ENCODE measurements at regions not wholly inside any gene's neighbourhood (a gene's known extent, or its start where the extent isn't known, plus 50 kb on each side); places are given as distances from the start of the nearest gene placed in this dataset.

DNA sequence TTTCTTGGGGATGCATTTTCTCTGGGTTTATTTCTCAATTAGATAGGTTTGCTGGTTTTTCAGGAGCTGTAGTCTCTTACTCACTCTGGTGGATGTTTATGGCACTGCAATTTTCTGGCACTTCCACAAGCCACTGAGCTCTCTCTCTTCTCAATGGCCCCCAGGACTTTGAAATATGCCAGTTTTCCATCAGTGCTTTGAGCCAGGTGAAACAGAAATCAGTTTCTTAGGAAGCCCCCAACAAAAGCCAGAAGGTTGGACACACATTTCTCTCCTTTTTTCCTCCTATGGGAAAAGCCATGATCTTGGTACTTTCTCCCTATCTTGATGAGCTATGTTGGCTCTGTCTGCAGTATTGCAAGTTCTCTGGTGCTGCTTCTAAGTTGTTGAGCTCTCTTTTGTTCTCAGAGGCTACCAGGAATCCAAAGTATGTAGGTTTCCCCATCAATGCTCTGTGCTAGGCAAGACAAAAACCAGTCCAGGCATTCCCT is 90.7 kb upstream of the SMIM36 start:
- Mint-ChIP-seq H3K4me3 (ENCODE audit: low read depth, unreplicated experiment) (no peak overlapping the region), H3K4me1 (ENCODE audit: low read depth, unreplicated experiment) (no peaks in the 10 kb centered on the region), H3K9me3 (ENCODE audit: low read depth, unreplicated experiment) (peaks cover 8% of the 10 kb centered on the region), H3K27me3 (ENCODE audit: unreplicated experiment) (no peaks in the 10 kb centered on the region), H3K36me3 (ENCODE audit: insufficient read depth, unreplicated experiment) (no peaks in the 10 kb centered on the region), H3K27ac (ENCODE audit: unreplicated experiment) (no peak overlapping the region)
- intact Hi-C loops (cut with micrococcal nuclease; ENCODE audit: unreplicated experiment), result loop anchor here (1.0 to 10.0 kb wide), 3 partner anchors 53 to 133 kb away; no protein-coding TSS in a partner anchor
- BruUV-seq (replicated peaks), result no TSS peak
- peak; percentile 44 for DNase-seq
- TF ChIP-seq, protein P1, sequence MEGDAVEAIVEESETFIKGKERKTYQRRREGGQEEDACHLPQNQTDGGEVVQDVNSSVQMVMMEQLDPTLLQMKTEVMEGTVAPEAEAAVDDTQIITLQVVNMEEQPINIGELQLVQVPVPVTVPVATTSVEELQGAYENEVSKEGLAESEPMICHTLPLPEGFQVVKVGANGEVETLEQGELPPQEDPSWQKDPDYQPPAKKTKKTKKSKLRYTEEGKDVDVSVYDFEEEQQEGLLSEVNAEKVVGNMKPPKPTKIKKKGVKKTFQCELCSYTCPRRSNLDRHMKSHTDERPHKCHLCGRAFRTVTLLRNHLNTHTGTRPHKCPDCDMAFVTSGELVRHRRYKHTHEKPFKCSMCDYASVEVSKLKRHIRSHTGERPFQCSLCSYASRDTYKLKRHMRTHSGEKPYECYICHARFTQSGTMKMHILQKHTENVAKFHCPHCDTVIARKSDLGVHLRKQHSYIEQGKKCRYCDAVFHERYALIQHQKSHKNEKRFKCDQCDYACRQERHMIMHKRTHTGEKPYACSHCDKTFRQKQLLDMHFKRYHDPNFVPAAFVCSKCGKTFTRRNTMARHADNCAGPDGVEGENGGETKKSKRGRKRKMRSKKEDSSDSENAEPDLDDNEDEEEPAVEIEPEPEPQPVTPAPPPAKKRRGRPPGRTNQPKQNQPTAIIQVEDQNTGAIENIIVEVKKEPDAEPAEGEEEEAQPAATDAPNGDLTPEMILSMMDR (IDR thresholded peaks at IDR 0.05; ENCODE audit: unreplicated experiment), result peak; percentile 59
- CTCF ChIA-PET, result interaction anchor here (0.6 to 1.6 kb wide), 12 partner anchors 12 to 193 kb away, joined by 3 to 14 read pairs (median 5); no protein-coding TSS in a partner anchor

DNA sequence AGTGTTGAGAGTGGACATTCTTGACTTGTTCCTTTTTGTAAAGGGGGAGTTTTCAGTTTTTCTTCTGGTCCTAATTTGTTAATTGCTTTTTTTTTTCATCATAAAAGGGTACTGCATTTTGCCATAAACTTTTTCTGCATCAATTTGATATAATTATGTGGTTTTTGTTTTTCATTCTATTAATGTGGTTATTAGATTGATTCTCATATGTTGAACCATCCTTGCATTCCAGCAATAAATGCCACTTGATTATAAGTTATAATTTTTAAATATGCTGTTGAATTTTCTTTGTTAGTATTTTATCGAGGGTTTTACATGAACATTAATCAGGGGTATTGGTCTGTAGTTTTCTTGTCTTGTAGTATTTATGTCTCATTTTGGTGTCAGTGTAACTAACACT is 87.2 kb upstream of the SMIM36 start:
- Mint-ChIP-seq H3K27me3 (ENCODE audit: unreplicated experiment) (no peaks in the 10 kb centered on the region), H3K4me1 (ENCODE audit: low read depth, unreplicated experiment) (no peaks in the 10 kb centered on the region), H3K27ac (ENCODE audit: unreplicated experiment) (no peak overlapping the region), H3K9me3 (ENCODE audit: low read depth, unreplicated experiment) (peaks cover 10% of the 10 kb centered on the region), H3K36me3 (ENCODE audit: insufficient read depth, unreplicated experiment) (no peaks in the 10 kb centered on the region), H3K4me3 (ENCODE audit: low read depth, unreplicated experiment) (no peak overlapping the region)
- CTCF ChIA-PET, result no interaction called here
- intact Hi-C loops (cut with micrococcal nuclease; ENCODE audit: unreplicated experiment), result no loop called here
- TF ChIP-seq, protein P1 (IDR thresholded peaks at IDR 0.05; ENCODE audit: unreplicated experiment), result no peak
- no peak for DNase-seq
- BruUV-seq (replicated peaks), result no TSS peak

DNA sequence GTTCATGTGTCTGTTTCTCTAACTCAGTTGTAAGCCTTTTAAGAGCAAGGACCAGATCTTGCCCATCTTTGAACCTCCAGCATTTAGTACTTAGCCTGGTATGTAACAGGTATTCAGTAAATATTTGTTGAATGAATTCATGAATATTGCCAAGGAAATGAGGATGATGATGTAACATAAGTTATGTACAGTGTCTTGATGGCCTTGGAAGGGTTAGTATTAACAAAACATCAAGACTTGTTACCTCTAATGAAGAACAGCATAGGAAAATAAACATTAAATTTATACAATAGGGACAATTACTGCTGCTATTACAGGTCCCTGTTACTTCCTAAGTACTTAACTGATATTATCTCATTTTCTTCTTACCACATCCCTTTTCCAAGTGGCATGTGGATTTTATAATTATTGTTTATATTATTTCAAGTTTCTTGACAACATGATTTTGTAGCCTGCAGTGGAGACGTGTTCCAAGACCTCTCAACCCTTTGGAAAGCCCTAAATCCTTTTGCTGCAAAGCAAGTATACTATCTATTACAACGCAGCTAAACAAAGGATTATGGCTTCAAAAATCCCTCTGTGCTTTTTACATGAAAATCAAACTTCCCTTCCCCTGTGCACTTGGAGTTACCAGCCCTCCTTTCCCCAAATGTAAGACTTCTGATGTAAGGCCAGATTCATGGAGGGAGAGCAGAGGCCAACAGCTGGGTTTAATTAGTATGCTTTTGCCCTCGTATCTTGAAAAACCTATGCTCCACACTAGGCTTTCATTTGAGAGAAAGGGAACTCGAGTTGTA is 77.4 kb upstream of the SMIM36 start:
- peaks cover 51% of the 10 kb centered on the region for H3K4me1 Mint-ChIP-seq (ENCODE audit: low read depth, unreplicated experiment)

DNA sequence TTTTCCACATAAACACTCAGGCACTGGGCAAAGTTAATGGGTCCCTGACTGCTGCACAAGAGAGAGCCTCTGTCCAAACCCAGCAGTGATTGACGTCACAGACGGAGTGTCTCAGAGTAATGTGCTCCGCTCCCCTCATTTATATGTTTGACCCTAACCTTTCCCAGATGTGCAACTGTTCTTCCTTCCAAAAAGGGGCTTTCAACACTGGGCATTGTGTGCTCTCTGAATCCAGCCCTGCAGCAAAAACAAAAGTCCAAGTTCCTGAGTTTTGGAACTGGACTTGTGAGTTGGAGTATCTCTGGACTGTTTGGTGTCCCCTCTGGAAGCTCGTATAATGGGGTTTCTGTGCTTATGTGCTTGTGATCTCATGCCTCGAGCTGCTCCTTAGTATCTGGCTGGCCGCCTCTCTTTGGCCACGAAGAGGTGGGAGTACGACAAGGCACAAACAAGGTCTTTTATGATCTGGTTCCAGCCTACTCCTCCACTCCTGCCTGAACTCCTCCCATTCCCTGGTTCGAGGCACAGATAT is 76.4 kb upstream of the SMIM36 start:
- TF ChIP-seq, protein P1 (IDR thresholded peaks at IDR 0.05; ENCODE audit: unreplicated experiment), result no peak
- H3K36me3 Mint-ChIP-seq (ENCODE audit: insufficient read depth, unreplicated experiment), result no peaks in the 10 kb centered on the region
- intact Hi-C loops (cut with micrococcal nuclease; ENCODE audit: unreplicated experiment), result loop anchor here (5.0 kb wide), 2 partner anchors 40 to 60 kb away; no protein-coding TSS in a partner anchor
- no TSS peak for BruUV-seq (replicated peaks)
- H3K27ac Mint-ChIP-seq (ENCODE audit: unreplicated experiment), result no peak overlapping the region
- no peak for DNase-seq
- no peaks in the 10 kb centered on the region for H3K27me3 Mint-ChIP-seq (ENCODE audit: unreplicated experiment)
- peaks cover 5% of the 10 kb centered on the region for H3K9me3 Mint-ChIP-seq (ENCODE audit: low read depth, unreplicated experiment)
- peaks cover 61% of the 10 kb centered on the region for H3K4me1 Mint-ChIP-seq (ENCODE audit: low read depth, unreplicated experiment)
- CTCF ChIA-PET, result interaction anchor here (1.0 kb wide), 1 partner anchor 14 kb away, joined by 3 read pairs; no protein-coding TSS in a partner anchor
- H3K4me3 Mint-ChIP-seq (ENCODE audit: low read depth, unreplicated experiment), result no peak overlapping the region

More for the DNA sequence above, 77.4 kb upstream of the SMIM36 start:
- H3K9me3 Mint-ChIP-seq (ENCODE audit: low read depth, unreplicated experiment), result peaks cover 5% of the 10 kb centered on the region
- no peak overlapping the region for H3K4me3 Mint-ChIP-seq (ENCODE audit: low read depth, unreplicated experiment)
- intact Hi-C loops (cut with micrococcal nuclease; ENCODE audit: unreplicated experiment), result loop anchor here (5.0 kb wide), 2 partner anchors 41 to 61 kb away; no protein-coding TSS in a partner anchor
- no peaks in the 10 kb centered on the region for H3K36me3 Mint-ChIP-seq (ENCODE audit: insufficient read depth, unreplicated experiment)
- TF ChIP-seq, protein P1 (IDR thresholded peaks at IDR 0.05; ENCODE audit: unreplicated experiment), result no peak
- no TSS peak for BruUV-seq (replicated peaks)
- CTCF ChIA-PET, result no interaction called here
- no peaks in the 10 kb centered on the region for H3K27me3 Mint-ChIP-seq (ENCODE audit: unreplicated experiment)
- DNase-seq, result no peak
- no peak overlapping the region for H3K27ac Mint-ChIP-seq (ENCODE audit: unreplicated experiment)
